ELF-1 (cell line): ENCODE measurements at regions not wholly inside any gene's neighbourhood (a gene's known extent, or its start where the extent isn't known, plus 50 kb on each side); places are given as distances from the start of the nearest gene placed in this dataset.
A peak's percentile ranks its signal among the peaks of the same experiment; 100 is the strongest.

ENCODE experiments used
- DNase-seq: peaks from one replicate; pipeline ENCODE4 v3.0.0-alpha.2; 2016; ENCODE audit warnings: low read depth, low spot score

GRCh38 chr4:181599134-181599533, 644.1 kb upstream of the TENM3 start:
- DNase-seq: no peak

- DNase-seq: no peak
These were observed 642.1 kb upstream of the TENM3 start for GRCh38 chr4:181601103-181601502.

- no peak for DNase-seq
These were observed 638.7 kb upstream of the TENM3 start for GRCh38 chr4:181604546-181604945.

- DNase-seq: no peak
These were observed 636.9 kb upstream of the TENM3 start for GRCh38 chr4:181606300-181606699.

- DNase-seq: no peak
These were observed 635.0 kb upstream of the TENM3 start for GRCh38 chr4:181608181-181608580.

- no peak for DNase-seq
These were observed 632.0 kb upstream of the TENM3 start for GRCh38 chr4:181611033-181611711.

- no peak for DNase-seq
These were observed 631.1 kb upstream of the TENM3 start for GRCh38 chr4:181611946-181612600.

- no peak for DNase-seq
These were observed 630.0 kb upstream of the TENM3 start for GRCh38 chr4:181613200-181613599.

- no peak for DNase-seq
These were observed 625.1 kb upstream of the TENM3 start for GRCh38 chr4:181618038-181618618.

GRCh38 chr4:181618896-181619295, 624.3 kb upstream of the TENM3 start:
- peak; percentile 9 for DNase-seq

- no peak for DNase-seq
These were observed 623.6 kb upstream of the TENM3 start for GRCh38 chr4:181619651-181620050.

- no peak for DNase-seq
These were observed 605.8 kb upstream of the TENM3 start for GRCh38 chr4:181637186-181638105.

GRCh38 chr4:181643466-181643865, 599.7 kb upstream of the TENM3 start:
- DNase-seq: no peak

GRCh38 chr4:181645489-181645888, 597.7 kb upstream of the TENM3 start:
- DNase-seq: no peak

- no peak for DNase-seq
These were observed 596.3 kb upstream of the TENM3 start for GRCh38 chr4:181646864-181647263.

GRCh38 chr4:181647396-181648147, 595.6 kb upstream of the TENM3 start:
- peak; percentile 6 for DNase-seq

- no peak for DNase-seq
These were observed 593.0 kb upstream of the TENM3 start for GRCh38 chr4:181650033-181650825.

- DNase-seq: no peak
These were observed 586.5 kb upstream of the TENM3 start for GRCh38 chr4:181656748-181657147.

- DNase-seq: no peak
These were observed 584.0 kb upstream of the TENM3 start for GRCh38 chr4:181659202-181659601.

GRCh38 chr4:181659876-181660275, 583.3 kb upstream of the TENM3 start:
- no peak for DNase-seq
